Suprapubic skin (tissue), 4 donors: ENCODE measurements at regions not wholly inside any gene's neighbourhood (a gene's known extent, or its start where the extent isn't known, plus 50 kb on each side); places are given as distances from the start of the nearest gene placed in this dataset.

Experiments used
- DNase-seq, 2 donors: peaks; one replicate each; pipeline ENCODE4 v3.0.0-alpha.2; 2019; ENCODE audit warnings: low spot score in 2 of 2
- H3K27ac ChIP-seq: fragments of 200-600 bp; sonication (generic); one replicate; pipeline ENCODE4 v1.5.1; 2019
- H3K27me3 ChIP-seq: fragments of 200-600 bp; sonication (generic); one replicate; pipeline ENCODE4 v1.5.1; 2019
- H3K36me3 ChIP-seq: fragments of 200-600 bp; sonication (generic); one replicate; pipeline ENCODE4 v1.5.1; 2019
- H3K4me1 ChIP-seq: fragments of 200-600 bp; sonication (generic); one replicate; pipeline ENCODE4 v1.5.1; 2019
- H3K4me3 ChIP-seq: fragments of 200-600 bp; sonication (generic); one replicate; pipeline ENCODE4 v1.5.1; 2019; ENCODE audit warnings: mild to moderate bottlenecking
- H3K9me3 ChIP-seq: fragments of 200-600 bp; sonication (generic); one replicate; pipeline ENCODE4 v1.5.1; 2019
- CTCF ChIP-seq, 2 donors: fragments of 200-600 bp in 1 of 2; fragments of 450-650 bp in 1 of 2; sonication (generic) in 1 of 2; IDR thresholded peaks; one replicate each; pipeline ENCODE4 v1.5.1; 2016 to 2019; ENCODE audit warnings: antibody characterized with exemption in 2 of 2, mild to moderate bottlenecking in 1 of 2, moderate library complexity in 1 of 2
- EP300 ChIP-seq: sonication (generic); formaldehyde crosslinking; IDR thresholded peaks from one replicate; pipeline ENCODE4 v1.6.1; 2017; ENCODE audit warnings: antibody characterized with exemption
- POLR2A ChIP-seq, 2 donors: fragments of 450-650 bp; IDR thresholded peaks; one replicate each; pipeline ENCODE4 v1.6.1; 2017; ENCODE audit warnings: antibody characterized with exemption in 2 of 2, mild to moderate bottlenecking in 2 of 2, moderate library complexity in 2 of 2
- POLR2AphosphoS5 ChIP-seq, 3 donors: sonication (generic); formaldehyde crosslinking; IDR thresholded peaks; one replicate each; pipeline ENCODE4 v1.6.1; 2017; ENCODE audit warnings: antibody characterized with exemption in 3 of 3
- WGBS: methylation state at CpG from one replicate; pipeline ENCODE4 v1.1.5; 2018; 5-methylcytosine and 5-hydroxymethylcytosine counted together

DNA sequence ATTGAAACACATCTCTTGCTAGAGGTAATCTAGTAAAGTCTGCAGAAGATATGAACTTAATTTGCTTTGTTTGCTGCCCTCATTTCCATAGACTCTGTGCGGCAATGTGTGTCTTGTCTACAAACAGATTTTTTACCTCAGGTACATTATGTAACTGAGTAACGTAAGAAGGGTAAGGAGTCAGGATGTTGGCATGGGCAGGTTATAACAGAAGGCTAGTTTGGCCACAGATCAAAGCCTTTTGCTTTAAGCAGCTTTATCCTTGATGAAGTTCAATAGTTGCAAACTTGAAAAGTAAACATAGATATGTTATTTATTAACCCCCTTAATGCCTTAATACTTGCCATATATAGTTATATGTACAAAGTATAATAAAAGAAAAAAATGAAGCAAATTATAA lies 391.6 kb upstream of the FKBP1C start:
- Histone ChIP-seq H3K9me3 (no peaks in the 10 kb centered on the region), H3K27me3 (no peaks in the 10 kb centered on the region), H3K27ac (no peak overlapping the region), H3K36me3 (no peaks in the 10 kb centered on the region), H3K4me3 (no peak overlapping the region), H3K4me1 (no peaks in the 10 kb centered on the region)
- WGBS = 71% methylated on average over 2 of the region's 2 CpGs
- TF ChIP-seq POLR2A (IDR thresholded peaks at IDR 0.05) = no peak
- no peak for DNase-seq

DNA sequence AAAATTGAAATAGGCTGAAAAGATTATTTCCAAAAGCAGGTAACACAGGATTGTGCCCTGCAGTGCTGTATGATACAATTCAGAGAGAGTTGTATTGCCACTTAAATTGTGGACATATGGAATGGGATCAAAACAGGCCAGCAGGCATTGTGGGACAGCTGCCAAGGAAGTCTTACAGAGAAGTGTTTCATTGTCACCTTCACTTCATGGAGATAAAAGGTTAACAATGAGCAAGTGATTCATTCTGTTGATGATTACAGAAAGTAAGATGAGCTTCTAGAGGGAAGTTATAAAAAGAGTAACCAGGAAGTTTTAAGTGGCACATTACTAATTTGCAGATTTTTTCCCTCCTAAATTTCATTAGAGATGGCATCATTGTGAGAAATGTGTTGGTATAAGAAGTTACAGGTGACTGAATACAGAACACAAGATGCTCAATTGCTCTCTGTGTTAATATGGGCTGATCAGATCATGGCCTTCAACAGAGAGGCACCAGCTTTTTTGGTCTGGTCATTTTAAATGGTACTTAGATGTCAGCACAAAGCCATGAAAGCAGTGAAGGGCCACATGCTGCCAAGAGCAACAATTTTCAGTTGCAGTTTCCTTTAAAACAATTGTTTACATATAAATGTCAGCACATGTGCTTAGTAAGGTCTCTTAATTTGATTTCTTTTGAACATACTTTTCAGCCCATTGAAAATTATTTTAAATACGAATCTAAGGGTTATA lies 402.5 kb upstream of the FKBP1C start:
- no peaks in the 10 kb centered on the region for H3K36me3 ChIP-seq
- no peaks in the 10 kb centered on the region for H3K27me3 ChIP-seq
- no peak overlapping the region for H3K27ac ChIP-seq
- 29% methylated on average over 1 of the region's 1 CpG for WGBS
- no peaks in the 10 kb centered on the region for H3K9me3 ChIP-seq
- no peak for TF ChIP-seq EP300
- no peak for TF ChIP-seq CTCF (IDR thresholded peaks at IDR 0.05)
- no peak for TF ChIP-seq POLR2AphosphoS5 (IDR thresholded peaks at IDR 0.05)
- H3K4me1 ChIP-seq = no peaks in the 10 kb centered on the region
- no peak overlapping the region for H3K4me3 ChIP-seq
- DNase-seq = no peak

DNA sequence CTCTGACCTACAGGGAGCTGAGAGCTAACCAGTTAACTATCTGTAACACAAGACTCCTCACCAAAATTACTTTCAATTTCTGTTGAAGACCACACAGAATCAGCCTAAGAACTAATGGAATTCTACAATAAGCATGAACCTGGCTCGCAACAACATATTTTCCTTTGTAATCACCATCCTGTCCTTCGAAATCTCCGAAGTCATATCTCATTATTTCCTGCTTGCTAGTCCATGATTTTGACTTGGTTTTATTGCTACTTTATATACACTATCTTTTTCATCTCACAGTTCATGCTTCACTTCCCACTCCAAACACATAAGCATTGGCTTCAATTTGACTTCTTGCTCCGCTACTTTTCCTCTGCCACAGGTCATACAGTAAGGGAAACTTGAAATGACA lies 405.8 kb upstream of the FKBP1C start:
- TF ChIP-seq POLR2A (IDR thresholded peaks at IDR 0.05) (no peak), POLR2AphosphoS5 (IDR thresholded peaks at IDR 0.05) (no peak), CTCF (IDR thresholded peaks at IDR 0.05) (no peak), EP300 (no peak)
- WGBS = 86% methylated on average over 4 of the region's 4 CpGs
- no peak overlapping the region for H3K27ac ChIP-seq
- no peak overlapping the region for H3K4me3 ChIP-seq
- no peaks in the 10 kb centered on the region for H3K9me3 ChIP-seq
- H3K36me3 ChIP-seq = no peaks in the 10 kb centered on the region
- no peaks in the 10 kb centered on the region for H3K4me1 ChIP-seq
- no peak for DNase-seq
- H3K27me3 ChIP-seq = no peaks in the 10 kb centered on the region

DNA sequence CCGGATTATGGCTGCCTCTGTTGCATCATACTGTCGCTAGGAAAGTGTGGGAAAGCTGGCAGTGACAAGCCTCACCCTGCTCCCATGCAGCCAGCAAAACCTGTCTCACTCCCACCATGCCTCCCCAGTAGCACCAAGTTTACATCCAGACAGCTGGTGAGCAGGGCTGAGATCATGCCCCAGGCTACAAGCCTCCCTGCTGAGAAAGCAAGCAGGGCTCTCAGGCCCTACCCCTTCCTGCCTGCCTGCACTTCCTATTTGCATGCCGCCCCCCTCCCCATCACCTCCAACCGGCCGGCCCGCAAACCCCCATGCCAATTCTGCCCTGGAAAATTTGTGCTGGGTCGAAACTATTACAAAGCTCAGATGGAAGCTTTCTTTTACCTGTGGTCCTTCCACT lies 408.2 kb upstream of the FKBP1C start:
- WGBS = 74% methylated on average over 6 of the region's 7 CpGs
- Histone ChIP-seq H3K9me3 (no peaks in the 10 kb centered on the region), H3K27ac (no peak overlapping the region), H3K4me1 (no peaks in the 10 kb centered on the region), H3K27me3 (no peaks in the 10 kb centered on the region), H3K36me3 (no peaks in the 10 kb centered on the region), H3K4me3 (no peak overlapping the region)
- no peak for TF ChIP-seq POLR2A (IDR thresholded peaks at IDR 0.05)
- no peak for TF ChIP-seq EP300
- TF ChIP-seq POLR2AphosphoS5 (IDR thresholded peaks at IDR 0.05) = no peak
- no peak for TF ChIP-seq CTCF (IDR thresholded peaks at IDR 0.05)
- DNase-seq = no peak

- H3K4me1 ChIP-seq = no peaks in the 10 kb centered on the region
- TF ChIP-seq EP300 (no peak), POLR2AphosphoS5 (IDR thresholded peaks at IDR 0.05) (no peak), CTCF (IDR thresholded peaks at IDR 0.05) (no peak), POLR2A (IDR thresholded peaks at IDR 0.05) (no peak)
- H3K27me3 ChIP-seq = no peaks in the 10 kb centered on the region
- no peak overlapping the region for H3K27ac ChIP-seq
- DNase-seq = no peak
- H3K36me3 ChIP-seq = no peaks in the 10 kb centered on the region
- no peaks in the 10 kb centered on the region for H3K9me3 ChIP-seq
- no peak overlapping the region for H3K4me3 ChIP-seq
- 82% methylated on average over 4 of the region's 4 CpGs for WGBS
These were observed 414.1 kb upstream of the FKBP1C start for GRCh38 chr6:62797190-62797589.
